Glutamatergic neuron (in vitro differentiated cells): ENCODE measurements at regions not wholly inside any gene's neighbourhood (a gene's known extent, or its start where the extent isn't known, plus 50 kb on each side); places are given as distances from the start of the nearest gene placed in this dataset.

Experiments used
- DNase-seq: peaks from one replicate; pipeline ENCODE4 v3.0.0; 2022
- H3K27ac Mint-ChIP-seq: one replicate; pipeline ENCODE4 v1.8.0; 2020; ENCODE audit warnings: mild to moderate bottlenecking, mixed read lengths, inconsistent platforms; ENCODE audit not compliant: unreplicated experiment
- H3K27me3 Mint-ChIP-seq: one replicate; pipeline ENCODE4 v1.8.0; 2020; ENCODE audit warnings: mild to moderate bottlenecking, moderate library complexity, mixed read lengths, inconsistent platforms; ENCODE audit not compliant: unreplicated experiment
- H3K36me3 Mint-ChIP-seq: one replicate; pipeline ENCODE4 v1.8.0; 2020; ENCODE audit warnings: mild to moderate bottlenecking, mixed read lengths, inconsistent platforms; ENCODE audit not compliant: unreplicated experiment
- H3K4me1 Mint-ChIP-seq: one replicate; pipeline ENCODE4 v1.8.0; 2020; ENCODE audit warnings: mild to moderate bottlenecking, low read depth, mixed read lengths, inconsistent platforms; ENCODE audit not compliant: unreplicated experiment
- H3K4me3 Mint-ChIP-seq: one replicate; pipeline ENCODE4 v1.8.0; 2020; ENCODE audit warnings: mild to moderate bottlenecking, mixed read lengths, inconsistent platforms; ENCODE audit not compliant: unreplicated experiment
- H3K9me3 Mint-ChIP-seq: one replicate; pipeline ENCODE4 v1.8.0; 2020; ENCODE audit warnings: mild to moderate bottlenecking, moderate library complexity, mixed read lengths, inconsistent platforms; ENCODE audit not compliant: unreplicated experiment
- TF ChIP-seq, protein P1 (sequence below): fragments of 200-600 bp; sonication (generic); IDR thresholded peaks from one replicate; pipeline ENCODE4 v1.5.0; 2021; ENCODE audit not compliant: partially characterized antibody, unreplicated experiment

DNA sequence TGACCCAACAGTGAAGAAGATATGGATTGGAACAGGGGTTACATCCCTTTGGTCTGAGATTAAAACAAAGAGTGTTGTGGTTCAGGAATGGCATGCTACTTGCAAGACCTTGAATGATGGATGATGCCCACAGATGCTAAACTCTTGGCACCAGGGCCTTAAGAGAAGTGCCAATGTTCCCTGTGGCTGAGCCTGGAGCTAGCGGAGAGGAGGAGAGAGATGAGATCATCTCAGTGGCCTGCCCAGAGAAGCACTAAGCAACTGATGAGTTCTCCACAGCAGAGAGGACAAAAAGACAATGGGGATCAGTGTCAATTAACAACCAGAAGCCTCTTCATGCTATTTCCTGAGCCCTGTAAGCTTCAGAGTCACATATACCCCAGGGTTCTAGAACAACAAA, 97.8 kb downstream of the ELAPOR2 start:
- peaks cover 2% of the 10 kb centered on the region for H3K27me3 Mint-ChIP-seq
- H3K4me3 Mint-ChIP-seq: peak overlapping the region; percentile 18
- TF ChIP-seq, protein P1, sequence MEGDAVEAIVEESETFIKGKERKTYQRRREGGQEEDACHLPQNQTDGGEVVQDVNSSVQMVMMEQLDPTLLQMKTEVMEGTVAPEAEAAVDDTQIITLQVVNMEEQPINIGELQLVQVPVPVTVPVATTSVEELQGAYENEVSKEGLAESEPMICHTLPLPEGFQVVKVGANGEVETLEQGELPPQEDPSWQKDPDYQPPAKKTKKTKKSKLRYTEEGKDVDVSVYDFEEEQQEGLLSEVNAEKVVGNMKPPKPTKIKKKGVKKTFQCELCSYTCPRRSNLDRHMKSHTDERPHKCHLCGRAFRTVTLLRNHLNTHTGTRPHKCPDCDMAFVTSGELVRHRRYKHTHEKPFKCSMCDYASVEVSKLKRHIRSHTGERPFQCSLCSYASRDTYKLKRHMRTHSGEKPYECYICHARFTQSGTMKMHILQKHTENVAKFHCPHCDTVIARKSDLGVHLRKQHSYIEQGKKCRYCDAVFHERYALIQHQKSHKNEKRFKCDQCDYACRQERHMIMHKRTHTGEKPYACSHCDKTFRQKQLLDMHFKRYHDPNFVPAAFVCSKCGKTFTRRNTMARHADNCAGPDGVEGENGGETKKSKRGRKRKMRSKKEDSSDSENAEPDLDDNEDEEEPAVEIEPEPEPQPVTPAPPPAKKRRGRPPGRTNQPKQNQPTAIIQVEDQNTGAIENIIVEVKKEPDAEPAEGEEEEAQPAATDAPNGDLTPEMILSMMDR: no peak
- peaks cover 6% of the 10 kb centered on the region for H3K9me3 Mint-ChIP-seq
- peaks cover 22% of the 10 kb centered on the region for H3K4me1 Mint-ChIP-seq
- no peak for DNase-seq
- no peak overlapping the region for H3K27ac Mint-ChIP-seq
- H3K36me3 Mint-ChIP-seq: peaks cover 10% of the 10 kb centered on the region

DNA sequence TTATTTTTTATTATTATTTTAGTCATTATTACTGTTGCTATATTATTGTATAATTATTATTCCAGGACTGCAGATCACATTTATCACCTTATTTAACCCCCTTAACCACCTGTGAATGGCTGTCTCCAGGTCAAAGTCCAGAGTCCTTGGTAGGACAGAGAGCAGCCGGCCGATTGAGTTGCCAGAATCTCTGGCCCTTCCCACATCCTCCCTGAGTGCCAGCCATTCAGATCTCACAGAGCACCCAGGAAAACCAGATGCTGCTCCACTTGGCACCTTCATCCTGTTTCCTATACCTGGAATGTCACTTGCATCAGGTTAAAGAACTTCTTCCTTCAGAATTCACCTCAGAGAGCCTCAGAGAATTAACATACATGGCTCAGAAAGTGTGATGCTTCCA, 101.1 kb downstream of the ELAPOR2 start:
- Mint-ChIP-seq H3K4me1 (peaks cover 24% of the 10 kb centered on the region), H3K27me3 (peaks cover 2% of the 10 kb centered on the region), H3K27ac (no peak overlapping the region), H3K36me3 (peaks cover 10% of the 10 kb centered on the region), H3K4me3 (no peak overlapping the region), H3K9me3 (peaks cover 6% of the 10 kb centered on the region)
- no peak for DNase-seq
- TF ChIP-seq, protein P1: no peak

DNA sequence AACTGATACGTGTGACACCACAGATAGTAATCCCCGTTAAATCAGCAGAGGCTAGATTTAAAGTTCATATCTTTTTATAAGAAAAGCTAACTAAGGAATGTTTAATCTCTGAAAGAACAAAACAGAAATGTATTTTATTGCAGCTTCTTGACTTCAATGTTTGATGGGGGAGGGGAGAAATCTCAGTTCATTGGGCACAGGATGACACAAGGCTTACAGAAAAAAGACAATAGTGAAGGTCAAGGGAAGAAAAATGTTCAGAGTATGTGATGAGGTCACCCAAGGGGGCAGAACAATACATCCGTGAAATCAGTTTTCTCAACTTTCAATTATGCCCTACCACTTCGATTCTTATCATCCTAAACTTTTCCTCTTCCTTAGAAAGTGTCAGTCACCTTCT, 102.9 kb downstream of the ELAPOR2 start:
- peak overlapping the region; percentile 62 for H3K27ac Mint-ChIP-seq
- TF ChIP-seq, protein P1: no peak
- H3K4me1 Mint-ChIP-seq: peaks cover 20% of the 10 kb centered on the region
- no peak for DNase-seq
- H3K36me3 Mint-ChIP-seq: peaks cover 10% of the 10 kb centered on the region
- peaks cover 2% of the 10 kb centered on the region for H3K27me3 Mint-ChIP-seq
- no peak overlapping the region for H3K4me3 Mint-ChIP-seq
- peaks cover 6% of the 10 kb centered on the region for H3K9me3 Mint-ChIP-seq

DNA sequence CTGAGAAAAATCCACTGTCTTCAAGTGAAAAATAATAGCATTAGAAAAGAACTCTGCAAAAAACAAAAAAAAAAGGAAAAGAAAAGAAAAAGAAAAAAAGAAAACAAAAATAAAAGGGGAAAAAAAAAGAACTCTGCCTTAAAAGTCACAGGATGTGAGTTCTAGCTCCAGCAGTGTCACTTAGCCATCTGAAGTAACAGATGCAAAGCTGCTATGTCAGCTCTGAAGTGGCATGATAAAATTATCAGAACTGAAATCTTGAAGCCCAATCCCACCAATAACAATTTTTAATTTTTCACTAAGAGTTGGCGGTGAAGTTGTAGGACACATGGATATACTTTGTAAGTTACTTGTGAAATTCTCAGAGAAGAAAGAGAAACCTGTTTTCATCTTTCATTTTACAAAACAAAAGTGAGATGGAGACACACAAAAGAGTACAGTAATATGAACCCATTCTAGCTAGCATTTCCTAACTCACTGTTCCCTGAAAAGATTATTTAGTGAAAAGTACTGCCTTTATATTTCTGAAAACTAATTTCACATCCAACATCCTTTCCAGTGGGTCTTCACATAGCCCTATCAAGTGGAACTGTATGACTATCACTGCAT, 103.5 kb downstream of the ELAPOR2 start:
- no peak for DNase-seq
- Mint-ChIP-seq H3K27me3 (peaks cover 2% of the 10 kb centered on the region), H3K36me3 (peaks cover 10% of the 10 kb centered on the region), H3K9me3 (peaks cover 6% of the 10 kb centered on the region), H3K27ac (peak overlapping the region; percentile 62), H3K4me3 (no peak overlapping the region), H3K4me1 (peaks cover 20% of the 10 kb centered on the region)
- TF ChIP-seq, protein P1: no peak

DNA sequence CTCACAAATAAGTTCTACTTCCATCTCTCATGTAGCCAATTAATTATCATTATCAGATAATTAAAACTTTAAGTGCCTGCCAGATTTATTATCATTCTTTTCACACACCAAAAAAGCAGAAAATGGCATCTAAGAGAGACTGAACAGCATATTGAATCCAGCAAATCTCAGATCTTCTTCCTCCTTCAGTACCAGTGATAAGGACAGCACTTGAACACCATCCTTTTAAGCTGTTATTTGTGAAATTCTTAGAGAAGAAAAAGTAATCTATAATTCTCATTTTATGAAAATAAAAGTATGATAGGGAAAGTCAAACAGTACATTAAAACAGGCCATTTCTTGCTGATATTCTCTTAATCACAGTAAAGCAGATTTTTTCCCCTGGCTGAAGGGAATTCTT, 104.5 kb downstream of the ELAPOR2 start:
- no peak overlapping the region for H3K27ac Mint-ChIP-seq
- peaks cover 10% of the 10 kb centered on the region for H3K36me3 Mint-ChIP-seq
- peak overlapping the region; percentile 13 for H3K4me3 Mint-ChIP-seq
- DNase-seq: no peak
- H3K27me3 Mint-ChIP-seq: no peaks in the 10 kb centered on the region
- H3K9me3 Mint-ChIP-seq: peaks cover 6% of the 10 kb centered on the region
- peaks cover 20% of the 10 kb centered on the region for H3K4me1 Mint-ChIP-seq
- TF ChIP-seq, protein P1: no peak
